SU-DHL-6 (cell line): ENCODE measurements at regions not wholly inside any gene's neighbourhood (a gene's known extent, or its start where the extent isn't known, plus 50 kb on each side); places are given as distances from the start of the nearest gene placed in this dataset.
"Not testable (repeated sequence)": the region's sequence is repeated elsewhere in the genome, so short reads cannot be mapped to it uniquely, and the experiment has no call there.

Experiments
- H2AFZ ChIP-seq: fragments of 200-600 bp; sonication (generic); 2 replicates; pipeline ENCODE4 v1.6.1; 2014; ENCODE audit warnings: low read depth, mild to moderate bottlenecking, moderate library complexity, mixed read lengths, antibody characterized with exemption, low read length; ENCODE audit not compliant: severe bottlenecking
- H3F3A ChIP-seq: fragments of 200-600 bp; shearing (Covaris generic); 2 replicates; pipeline ENCODE4 v1.6.0; 2016; ENCODE audit warnings: antibody characterized with exemption, mild to moderate bottlenecking; ENCODE audit not compliant: insufficient read depth
- H3K27ac ChIP-seq: fragments of 200-600 bp; sonication (generic); 2 replicates; pipeline ENCODE4 v1.5.1; 2016; ENCODE audit warnings: low read depth, mild to moderate bottlenecking, low read length, moderate library complexity, mixed read lengths
- H3K27me3 ChIP-seq: fragments of 200-600 bp; sonication (generic), shearing (Covaris generic); 2 replicates; pipeline ENCODE4 v1.6.0; 2014; ENCODE audit warnings: mild to moderate bottlenecking, low read length
- H3K36me3 ChIP-seq: fragments of 200-600 bp; sonication (generic); 2 replicates; pipeline ENCODE4 v1.6.1; 2014; ENCODE audit warnings: mild to moderate bottlenecking, low read length, mixed read lengths
- H3K4me2 ChIP-seq: fragments of 300-600, 200-600 bp; shearing (Covaris generic), sonication (generic); 2 replicates; pipeline ENCODE4 v1.6.0; 2014; ENCODE audit warnings: low read length, low read depth, mild to moderate bottlenecking; ENCODE audit not compliant: poor library complexity, severe bottlenecking
- H3K4me3 ChIP-seq: fragments of 200-600 bp; sonication (generic); 2 replicates; pipeline ENCODE4 v1.5.1; 2014; ENCODE audit warnings: antibody characterized with exemption, low read length, mild to moderate bottlenecking, mixed read lengths; ENCODE audit not compliant: insufficient read depth, poor library complexity, severe bottlenecking
- H3K79me2 ChIP-seq: fragments of 200-600 bp; sonication (generic); 2 replicates; pipeline ENCODE4 v1.6.1; 2014; ENCODE audit warnings: mild to moderate bottlenecking, low read length, moderate library complexity; ENCODE audit not compliant: insufficient read depth
- H3K9ac ChIP-seq: fragments of 200-600 bp; sonication (generic); 2 replicates; pipeline ENCODE4 v1.7.0; 2014; ENCODE audit warnings: mild to moderate bottlenecking, low read length
- H3K9me2 ChIP-seq: fragments of 200-600 bp; sonication (generic); replicated peaks from 2 replicates; pipeline ENCODE4 v1.6.1; 2014; ENCODE audit warnings: low read length; ENCODE audit not compliant: insufficient read depth
- H3K9me3 ChIP-seq: fragments of 200-600 bp; sonication (generic); 2 replicates; pipeline ENCODE4 v1.6.1; 2014; ENCODE audit warnings: low read length, mixed read lengths; ENCODE audit not compliant: insufficient read depth
- H4K20me1 ChIP-seq: fragments of 200-600 bp; sonication (generic); 2 replicates; pipeline ENCODE4 v1.6.1; 2014; ENCODE audit warnings: low read depth, mild to moderate bottlenecking, antibody characterized with exemption, low read length, moderate library complexity, mixed read lengths
- EZH2phosphoT487 ChIP-seq: fragments of 200-600 bp; sonication (generic), shearing (Covaris generic); conservative IDR thresholded peaks from 2 replicates; pipeline ENCODE4 v1.6.1; 2018; ENCODE audit warnings: mild to moderate bottlenecking, antibody characterized with exemption, low read length, moderate library complexity, mixed read lengths
- TF ChIP-seq, protein P1 (sequence below): fragments of 200-600 bp; sonication (generic); IDR thresholded peaks from one replicate; pipeline ENCODE4 v1.5.1; 2017; ENCODE audit warnings: antibody characterized with exemption, mild to moderate bottlenecking, low read length, moderate library complexity; ENCODE audit not compliant: insufficient read depth, poor library complexity, severe bottlenecking

GRCh38 chr6:44742201-44742600, 354.7 kb downstream of the CDC5L start:
- Histone ChIP-seq H2AFZ (no peak overlapping the region), H3K9me3 (peaks cover 9% of the 10 kb centered on the region; the same call in 1 of the 2 replicates), H3K36me3 (0 out of 2 replicates have a peak, but pooled peaks cover 3% of the 10 kb centered on the region), H3K9ac (no peak overlapping the region), H3K9me2 (no peaks in the 10 kb centered on the region), H3K27ac (no peak overlapping the region), H3K27me3 (no peaks in the 10 kb centered on the region; the same call in 1 of the 2 replicates), H4K20me1 (no peaks in the 10 kb centered on the region), H3F3A (no peaks in the 10 kb centered on the region), H3K4me3 (no peak overlapping the region), H3K79me2 (no peaks in the 10 kb centered on the region), H3K4me2 (no peak overlapping the region)
- no peak for TF ChIP-seq EZH2phosphoT487
- TF ChIP-seq, protein P1, sequence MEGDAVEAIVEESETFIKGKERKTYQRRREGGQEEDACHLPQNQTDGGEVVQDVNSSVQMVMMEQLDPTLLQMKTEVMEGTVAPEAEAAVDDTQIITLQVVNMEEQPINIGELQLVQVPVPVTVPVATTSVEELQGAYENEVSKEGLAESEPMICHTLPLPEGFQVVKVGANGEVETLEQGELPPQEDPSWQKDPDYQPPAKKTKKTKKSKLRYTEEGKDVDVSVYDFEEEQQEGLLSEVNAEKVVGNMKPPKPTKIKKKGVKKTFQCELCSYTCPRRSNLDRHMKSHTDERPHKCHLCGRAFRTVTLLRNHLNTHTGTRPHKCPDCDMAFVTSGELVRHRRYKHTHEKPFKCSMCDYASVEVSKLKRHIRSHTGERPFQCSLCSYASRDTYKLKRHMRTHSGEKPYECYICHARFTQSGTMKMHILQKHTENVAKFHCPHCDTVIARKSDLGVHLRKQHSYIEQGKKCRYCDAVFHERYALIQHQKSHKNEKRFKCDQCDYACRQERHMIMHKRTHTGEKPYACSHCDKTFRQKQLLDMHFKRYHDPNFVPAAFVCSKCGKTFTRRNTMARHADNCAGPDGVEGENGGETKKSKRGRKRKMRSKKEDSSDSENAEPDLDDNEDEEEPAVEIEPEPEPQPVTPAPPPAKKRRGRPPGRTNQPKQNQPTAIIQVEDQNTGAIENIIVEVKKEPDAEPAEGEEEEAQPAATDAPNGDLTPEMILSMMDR = no peak

- Histone ChIP-seq H2AFZ (no peak overlapping the region), H3K4me2 (no peak overlapping the region), H3K36me3 (0 out of 2 replicates have a peak, but pooled peaks cover 3% of the 10 kb centered on the region), H3K9me2 (no peaks in the 10 kb centered on the region), H3K9ac (no peak overlapping the region), H4K20me1 (no peaks in the 10 kb centered on the region), H3K4me3 (no peak overlapping the region), H3K27ac (no peak overlapping the region), H3F3A (no peaks in the 10 kb centered on the region), H3K9me3 (peaks cover 9% of the 10 kb centered on the region; the same call in 1 of the 2 replicates), H3K27me3 (no peaks in the 10 kb centered on the region; the same call in 1 of the 2 replicates), H3K79me2 (no peaks in the 10 kb centered on the region)
- no peak for TF ChIP-seq EZH2phosphoT487
- TF ChIP-seq, protein P1 = no peak
These were observed 355.4 kb downstream of the CDC5L start for GRCh38 chr6:44742828-44743372.

DNA sequence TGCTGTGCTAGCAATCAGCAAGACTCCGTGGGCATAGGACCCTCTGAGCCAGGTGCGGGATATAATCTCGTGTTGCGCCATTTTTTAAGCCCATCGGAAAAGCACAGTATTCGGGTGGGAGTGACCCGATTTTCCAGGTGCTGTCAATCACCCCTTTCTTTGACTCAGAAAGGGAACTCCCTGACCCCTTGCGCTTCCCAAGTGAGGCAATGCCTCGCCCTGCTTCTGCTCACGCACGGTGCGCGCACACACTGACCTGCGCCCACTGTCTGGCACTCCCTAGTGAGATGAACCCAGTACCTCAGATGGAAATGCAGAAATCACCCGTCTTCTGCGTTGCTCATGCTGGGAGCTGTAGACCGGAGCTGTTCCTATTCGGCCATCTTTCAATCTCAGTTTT, 372.6 kb downstream of the CDC5L start:
- not testable (repeated sequence) for H3K27ac ChIP-seq, H3F3A ChIP-seq, H3K4me2 ChIP-seq, H3K79me2 ChIP-seq, H4K20me1 ChIP-seq, H2AFZ ChIP-seq, H3K36me3 ChIP-seq, H3K9ac ChIP-seq, H3K4me3 ChIP-seq, H3K9me2 ChIP-seq, H3K27me3 ChIP-seq
- H3K9me3 ChIP-seq = peaks cover 16% of the 10 kb centered on the region

GRCh38 chr6:44761046-44761445, 373.5 kb downstream of the CDC5L start:
- H3F3A ChIP-seq = no peaks in the 10 kb centered on the region
- no peaks in the 10 kb centered on the region for H4K20me1 ChIP-seq
- H3K4me2 ChIP-seq = no peak overlapping the region
- peaks cover 16% of the 10 kb centered on the region for H3K9me3 ChIP-seq
- H3K9ac ChIP-seq = no peak overlapping the region
- no peaks in the 10 kb centered on the region for H3K9me2 ChIP-seq
- H3K4me3 ChIP-seq = no peak overlapping the region
- no peak overlapping the region for H3K27ac ChIP-seq
- TF ChIP-seq, protein P1 = no peak
- no peak for TF ChIP-seq EZH2phosphoT487
- no peaks in the 10 kb centered on the region for H3K27me3 ChIP-seq
- no peaks in the 10 kb centered on the region for H3K36me3 ChIP-seq
- H2AFZ ChIP-seq = no peak overlapping the region
- no peaks in the 10 kb centered on the region for H3K79me2 ChIP-seq
